ENCODE measurements at regions not wholly inside any gene's neighbourhood (a gene's known extent, or its start where the extent isn't known, plus 50 kb on each side); places are given as distances from the start of the nearest gene placed in this dataset.

GRCh38 chr7:131652194-131652593 is 95.8 kb upstream of the PODXL start:
- Histone ChIP-seq H3K4me3 (ENCODE audit: low read length) (no peak overlapping the region), H3K9me3 (ENCODE audit: low read length) (no peaks in the 10 kb centered on the region), H3K27ac (ENCODE audit: low read length) (no peak overlapping the region), H3K79me2 (ENCODE audit: low read length) (no peaks in the 10 kb centered on the region), H3K4me2 (ENCODE audit: low read length) (no peak overlapping the region), H3K9me2 (replicated peaks; ENCODE audit: low read length) (no peaks in the 10 kb centered on the region), H3K4me1 (ENCODE audit: insufficient read depth, low read length) (peaks cover 10% of the 10 kb centered on the region; the same call in 1 of the 2 replicates), H3K36me3 (ENCODE audit: low read depth, low read length) (no peaks in the 10 kb centered on the region), H2AFZ (ENCODE audit: low read length) (no peak overlapping the region), H3F3A (ENCODE audit: low read length, unreplicated experiment) (no peaks in the 10 kb centered on the region), H3K9ac (ENCODE audit: low read length) (no peak overlapping the region), H3K27me3 (ENCODE audit: low read length) (no peaks in the 10 kb centered on the region), H4K20me1 (ENCODE audit: low read length) (no peaks in the 10 kb centered on the region)
- DNase-seq (no peak), ATAC-seq (no peak)
- intact Hi-C loops (cut with micrococcal nuclease) = loop anchor here (2.0 kb wide), 1 partner anchor 97 kb away; no protein-coding TSS in a partner anchor
- POLR2A ChIA-PET (ENCODE audit: unreplicated experiment) = no interaction called here
- BruUV-seq (replicated peaks) = no TSS peak
- TF ChIP-seq EZH2 (IDR thresholded peaks at IDR 0.05; ENCODE audit: low read length, unreplicated experiment) (no peak), CTCF (conservative IDR thresholded peaks at IDR 0.05; ENCODE audit: low read depth, low read length) (no peak), EZH2phosphoT487 (IDR thresholded peaks at IDR 0.05; ENCODE audit: borderline replicate concordance, low read length) (no peak)
- CTCF ChIA-PET = no interaction called here

GRCh38 chr7:131649879-131650278 is 93.5 kb upstream of the PODXL start:
- no peak for TF ChIP-seq CTCF (conservative IDR thresholded peaks at IDR 0.05; ENCODE audit: low read depth, low read length)
- TF ChIP-seq EZH2phosphoT487 (IDR thresholded peaks at IDR 0.05; ENCODE audit: borderline replicate concordance, low read length) = no peak
- no peak for TF ChIP-seq EZH2 (IDR thresholded peaks at IDR 0.05; ENCODE audit: low read length, unreplicated experiment)
- DNase-seq (no peak), ATAC-seq (no peak)
- Histone ChIP-seq H3K27me3 (ENCODE audit: low read length) (no peaks in the 10 kb centered on the region), H3K4me1 (ENCODE audit: insufficient read depth, low read length) (peaks cover 10% of the 10 kb centered on the region; the same call in 1 of the 2 replicates), H3K9ac (ENCODE audit: low read length) (no peak overlapping the region), H3K79me2 (ENCODE audit: low read length) (no peaks in the 10 kb centered on the region), H2AFZ (ENCODE audit: low read length) (no peak overlapping the region), H3K9me2 (replicated peaks; ENCODE audit: low read length) (no peaks in the 10 kb centered on the region), H4K20me1 (ENCODE audit: low read length) (no peaks in the 10 kb centered on the region), H3K4me3 (ENCODE audit: low read length) (no peak overlapping the region), H3K9me3 (ENCODE audit: low read length) (no peaks in the 10 kb centered on the region), H3F3A (ENCODE audit: low read length, unreplicated experiment) (no peaks in the 10 kb centered on the region), H3K4me2 (ENCODE audit: low read length) (no peak overlapping the region), H3K36me3 (ENCODE audit: low read depth, low read length) (no peaks in the 10 kb centered on the region), H3K27ac (ENCODE audit: low read length) (no peak overlapping the region)
- ChIA-PET POLR2A (ENCODE audit: unreplicated experiment) (no interaction called here), CTCF (no interaction called here)
- BruUV-seq (replicated peaks) = no TSS peak
- intact Hi-C loops (cut with micrococcal nuclease) = no loop called here

GRCh38 chr7:131649003-131649541 is 92.6 kb upstream of the PODXL start:
- H3F3A ChIP-seq (ENCODE audit: low read length, unreplicated experiment) = no peaks in the 10 kb centered on the region
- ATAC-seq = no peak
- peaks cover 10% of the 10 kb centered on the region; the same call in 1 of the 2 replicates for H3K4me1 ChIP-seq (ENCODE audit: insufficient read depth, low read length)
- POLR2A ChIA-PET (ENCODE audit: unreplicated experiment) = no interaction called here
- intact Hi-C loops (cut with micrococcal nuclease) = no loop called here
- H4K20me1 ChIP-seq (ENCODE audit: low read length) = no peaks in the 10 kb centered on the region
- TF ChIP-seq EZH2phosphoT487 (IDR thresholded peaks at IDR 0.05; ENCODE audit: borderline replicate concordance, low read length) (no peak), EZH2 (IDR thresholded peaks at IDR 0.05; ENCODE audit: low read length, unreplicated experiment) (no peak), CTCF (conservative IDR thresholded peaks at IDR 0.05; ENCODE audit: low read depth, low read length) (no peak)
- no peaks in the 10 kb centered on the region for H3K9me2 ChIP-seq (replicated peaks; ENCODE audit: low read length)
- H3K27ac ChIP-seq (ENCODE audit: low read length) = no peak overlapping the region
- H3K79me2 ChIP-seq (ENCODE audit: low read length) = no peaks in the 10 kb centered on the region
- no TSS peak for BruUV-seq (replicated peaks)
- H3K9ac ChIP-seq (ENCODE audit: low read length) = no peak overlapping the region
- no peak overlapping the region for H3K4me3 ChIP-seq (ENCODE audit: low read length)
- no peak overlapping the region for H3K4me2 ChIP-seq (ENCODE audit: low read length)
- CTCF ChIA-PET = interaction anchor here (0.6 kb wide), 1 partner anchor 73 kb away, joined by 11 read pairs; no protein-coding TSS in a partner anchor
- H3K27me3 ChIP-seq (ENCODE audit: low read length) = no peaks in the 10 kb centered on the region
- H2AFZ ChIP-seq (ENCODE audit: low read length) = no peak overlapping the region
- H3K36me3 ChIP-seq (ENCODE audit: low read depth, low read length) = no peaks in the 10 kb centered on the region
- no peak for DNase-seq
- no peaks in the 10 kb centered on the region for H3K9me3 ChIP-seq (ENCODE audit: low read length)
